Limb (tissue), 2 donors: ENCODE measurements at regions not wholly inside any gene's neighbourhood (a gene's known extent, or its start where the extent isn't known, plus 50 kb on each side); places are given as distances from the start of the nearest gene placed in this dataset.

Source experiments
- DNase-seq, 2 donors: peaks; one replicate each; pipeline ENCODE4 v3.0.0-alpha.2; 2016; ENCODE audit errors: extremely low spot score in 2 of 2

DNA sequence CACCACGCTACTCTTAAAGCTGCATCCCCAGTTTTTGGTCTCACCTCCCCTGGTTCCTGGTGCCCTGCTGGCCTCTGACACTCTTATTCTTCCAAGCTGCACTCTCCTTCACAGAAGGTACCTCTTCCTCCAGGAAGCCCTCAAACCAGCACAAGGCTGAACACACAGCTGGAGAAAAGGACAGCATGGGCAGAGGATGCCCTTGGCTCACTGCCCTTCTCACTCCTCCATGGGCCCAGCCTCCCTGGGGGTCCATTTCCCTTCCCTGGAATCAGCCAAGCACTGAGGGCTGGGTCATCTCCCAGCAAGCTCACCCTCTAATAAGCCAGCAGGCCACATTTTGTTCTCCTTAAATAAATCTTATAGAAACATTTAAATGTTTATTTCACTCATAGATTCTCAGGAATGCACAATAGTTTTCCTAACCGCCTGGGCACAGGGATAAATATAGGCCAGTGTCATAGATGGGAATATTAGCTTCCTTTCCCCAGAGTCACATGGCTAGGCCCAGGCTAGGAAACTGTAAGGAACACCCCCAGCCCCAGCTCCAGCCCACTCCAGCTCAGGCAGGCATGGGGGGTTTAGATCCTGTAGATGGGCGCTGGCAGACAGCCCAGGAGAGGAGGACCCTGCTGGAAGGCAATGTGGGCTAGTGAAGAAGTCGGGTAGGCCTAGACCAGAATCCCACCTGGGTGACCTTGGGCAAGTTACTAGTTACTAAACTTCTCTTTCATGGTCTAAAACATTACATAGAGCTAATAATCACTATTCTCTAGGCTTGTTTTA lies 51.5 kb downstream of the IRAG1 start:
- no peak for DNase-seq

DNA sequence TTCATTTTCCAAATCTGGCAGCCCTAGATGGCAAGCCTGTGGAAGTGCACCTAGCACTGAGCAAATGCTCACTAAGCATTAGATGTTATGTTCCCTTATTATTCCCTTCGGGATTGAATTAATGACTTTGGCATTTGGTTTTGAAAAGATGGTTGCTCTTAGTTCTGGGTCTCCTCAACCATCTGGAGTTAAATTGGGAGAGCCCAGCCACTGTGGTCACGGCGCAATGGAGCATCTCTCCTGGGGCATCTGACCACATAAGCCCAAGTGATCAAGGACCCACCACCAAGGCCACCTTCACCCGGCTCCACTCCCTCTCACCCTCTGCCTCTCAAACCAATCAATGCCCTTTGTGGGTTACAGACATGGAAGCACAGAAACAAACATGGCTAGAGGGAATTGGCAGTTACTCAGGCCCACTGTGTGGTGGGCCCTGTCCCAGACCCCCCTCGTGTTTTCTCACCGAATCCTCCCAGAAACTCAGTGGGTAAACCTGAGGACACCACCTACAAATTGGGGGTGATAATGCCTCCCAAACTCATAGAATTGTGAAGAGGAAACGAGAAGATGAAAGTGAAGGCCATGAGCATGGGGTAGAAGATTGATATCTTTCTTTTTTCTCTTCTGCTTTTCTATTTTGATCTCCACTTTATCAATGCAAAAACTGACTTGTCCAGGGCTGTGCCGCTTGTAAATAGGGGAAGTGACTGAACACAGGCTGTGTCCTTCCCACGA lies 52.2 kb downstream of the IRAG1 start:
- DNase-seq: no peak

DNA sequence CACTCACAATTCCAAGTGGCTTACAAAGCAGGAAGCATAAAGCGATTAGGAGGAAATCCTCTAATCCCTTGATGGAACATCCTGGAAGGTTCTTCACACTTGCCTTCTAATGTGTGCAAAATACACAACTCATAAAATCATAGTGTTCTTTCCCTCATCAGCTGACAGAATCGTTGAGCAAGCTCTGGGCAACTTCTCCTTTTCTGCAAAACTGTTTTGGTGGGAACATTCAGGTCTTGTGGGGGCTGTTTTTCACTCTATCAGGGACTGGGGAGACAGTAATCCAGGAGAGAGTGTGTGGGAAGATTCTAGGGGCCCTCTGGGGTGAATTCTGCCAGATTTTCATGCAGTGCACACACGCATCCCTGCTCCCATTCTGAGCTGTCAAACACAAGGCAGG lies 53.2 kb downstream of the IRAG1 start:
- no peak for DNase-seq

DNA sequence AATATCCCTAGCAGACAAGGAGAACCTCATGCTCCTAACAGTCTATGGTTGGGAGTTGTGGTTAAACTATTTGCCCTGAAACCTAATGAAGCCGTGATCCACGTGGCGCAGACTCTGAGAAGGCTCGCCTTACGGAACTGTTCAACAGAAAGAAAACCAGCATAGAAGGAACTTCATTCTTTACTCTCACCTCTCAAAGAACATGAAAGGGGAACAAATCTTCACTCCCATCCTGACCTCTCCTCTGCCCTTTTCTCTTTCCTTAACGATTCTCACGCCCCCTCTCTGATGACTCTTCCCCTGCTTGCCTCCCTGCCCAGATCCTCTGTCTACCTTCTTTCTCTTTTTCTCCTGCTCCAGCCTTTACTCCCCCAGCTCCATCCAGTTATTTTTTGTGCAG lies 54.2 kb downstream of the IRAG1 start:
- DNase-seq: no peak

DNA sequence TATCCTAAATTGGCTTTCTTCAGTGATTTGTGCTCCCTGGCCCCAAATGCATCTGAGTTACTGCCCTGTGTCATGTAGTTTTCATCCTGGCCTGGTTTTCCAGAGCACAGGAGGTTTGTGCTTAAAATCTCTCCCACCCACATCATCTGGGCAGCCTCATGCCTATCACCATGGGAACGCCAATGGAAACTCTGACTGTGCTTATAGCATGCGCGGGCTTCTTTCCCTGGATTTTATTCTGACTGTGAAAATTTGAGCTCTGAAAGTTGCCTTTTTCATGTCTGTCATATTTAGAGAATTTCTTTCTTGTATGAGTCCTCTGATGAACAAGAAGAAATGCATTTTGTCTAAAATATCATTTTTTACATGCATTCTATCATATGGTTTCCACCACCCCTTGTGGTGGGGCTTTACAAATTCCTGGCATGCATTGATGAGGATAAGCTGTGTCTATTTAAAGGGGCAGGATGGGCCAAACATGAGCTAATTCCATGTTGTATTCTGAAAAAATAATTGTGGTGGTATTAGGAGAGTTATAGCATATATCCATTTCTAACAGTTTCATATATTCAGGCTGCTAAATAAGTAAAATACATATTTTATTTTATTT lies 55.1 kb downstream of the IRAG1 start:
- peak; percentile 70 to 73 for DNase-seq

DNA sequence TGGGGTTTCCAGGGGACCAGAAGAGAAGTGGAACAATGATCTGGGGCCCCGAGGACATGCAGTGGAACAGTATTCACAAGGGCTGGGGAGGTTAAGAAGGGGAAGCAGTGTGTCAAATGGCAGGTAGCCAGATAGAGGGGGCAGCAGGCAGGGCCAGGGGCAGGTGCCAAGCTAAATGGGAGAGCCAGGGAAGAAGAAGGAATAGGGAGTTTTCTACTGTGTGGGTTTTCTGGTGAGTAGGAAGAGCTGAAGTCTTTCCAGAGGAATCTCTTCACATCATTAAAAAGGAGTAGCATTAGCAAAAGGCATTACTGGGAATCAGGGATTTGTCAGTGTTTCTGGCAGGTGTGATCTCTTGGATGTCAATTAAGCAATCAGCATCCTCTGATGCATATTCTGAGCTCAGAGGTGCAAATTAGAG lies 55.8 kb downstream of the IRAG1 start:
- no peak for DNase-seq

DNA sequence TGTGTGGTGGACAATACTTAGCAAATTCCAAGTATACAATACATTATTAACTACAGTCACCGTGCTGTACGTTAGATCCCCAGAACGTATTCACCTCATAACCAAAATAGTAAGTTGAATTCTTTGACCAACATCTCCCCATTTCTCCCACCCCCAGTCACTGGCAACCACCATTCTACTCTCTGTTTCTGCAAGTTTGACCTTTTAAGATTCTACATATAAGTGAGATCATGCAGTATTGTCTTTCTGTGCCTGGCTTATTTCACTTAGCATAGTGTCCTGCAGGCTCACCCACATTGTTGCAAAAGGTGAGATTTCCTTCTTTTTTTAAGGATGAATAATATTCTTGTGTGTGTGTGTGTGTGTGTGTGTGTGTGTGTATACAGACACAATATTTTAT lies 59.1 kb downstream of the IRAG1 start:
- DNase-seq: no peak

DNA sequence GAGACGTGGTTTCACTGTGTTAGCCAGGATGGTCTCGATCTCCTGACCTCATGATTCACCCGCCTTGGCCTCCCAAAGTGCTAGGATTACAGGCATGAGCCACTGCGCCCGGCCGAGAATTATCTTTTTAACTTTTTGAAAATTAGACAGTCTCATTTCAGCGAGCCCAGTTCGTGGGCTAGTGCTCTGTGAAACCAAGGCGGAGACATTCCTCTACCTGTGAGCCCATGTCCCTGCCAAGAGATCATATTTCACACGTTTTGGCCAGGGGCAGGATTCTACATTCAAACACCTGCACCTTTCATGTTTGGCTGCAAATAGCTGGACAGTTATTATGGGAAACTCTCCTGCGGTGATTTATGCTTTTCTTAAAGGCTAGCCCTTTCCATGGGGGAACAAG lies 60.3 kb downstream of the IRAG1 start:
- DNase-seq: no peak

DNA sequence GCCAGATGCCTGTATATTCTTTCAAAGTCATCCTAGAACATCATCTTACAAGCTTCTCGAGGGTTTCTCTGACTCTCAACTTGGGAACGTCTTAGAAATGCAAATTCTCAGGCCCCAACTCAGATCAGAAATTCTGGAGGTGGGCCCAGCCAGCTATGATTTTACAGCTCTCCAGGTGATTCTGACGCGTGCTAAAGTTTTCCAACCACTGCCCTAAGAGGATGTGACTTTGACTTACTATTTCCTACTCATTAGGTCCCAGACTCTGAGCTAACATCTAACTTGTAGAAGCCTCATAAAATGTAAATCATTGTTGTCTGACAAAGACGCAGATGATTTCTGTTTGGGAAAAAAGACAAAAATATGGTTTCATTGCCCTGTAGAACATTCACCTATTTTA lies 61.1 kb downstream of the IRAG1 start:
- no peak for DNase-seq

DNA sequence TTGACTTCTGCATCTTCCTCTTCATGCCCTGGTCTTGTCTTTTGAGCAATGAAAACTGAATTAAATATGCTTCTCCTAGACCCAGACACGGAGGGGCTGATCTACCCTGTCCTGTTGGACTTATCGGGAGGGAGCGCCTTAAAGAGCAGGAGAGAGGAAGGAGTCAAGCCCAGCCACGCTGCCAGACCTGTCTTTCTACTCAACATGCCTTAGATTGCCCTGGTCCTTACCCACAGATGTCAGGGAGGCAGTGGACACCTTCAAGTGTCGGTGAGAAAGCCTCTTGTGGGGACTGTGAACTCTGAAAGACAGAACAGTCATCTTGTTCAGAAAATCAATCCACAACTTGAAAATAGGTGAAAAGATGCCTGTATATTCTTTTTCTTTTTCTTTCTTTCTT lies 61.8 kb downstream of the IRAG1 start:
- DNase-seq: no peak

DNA sequence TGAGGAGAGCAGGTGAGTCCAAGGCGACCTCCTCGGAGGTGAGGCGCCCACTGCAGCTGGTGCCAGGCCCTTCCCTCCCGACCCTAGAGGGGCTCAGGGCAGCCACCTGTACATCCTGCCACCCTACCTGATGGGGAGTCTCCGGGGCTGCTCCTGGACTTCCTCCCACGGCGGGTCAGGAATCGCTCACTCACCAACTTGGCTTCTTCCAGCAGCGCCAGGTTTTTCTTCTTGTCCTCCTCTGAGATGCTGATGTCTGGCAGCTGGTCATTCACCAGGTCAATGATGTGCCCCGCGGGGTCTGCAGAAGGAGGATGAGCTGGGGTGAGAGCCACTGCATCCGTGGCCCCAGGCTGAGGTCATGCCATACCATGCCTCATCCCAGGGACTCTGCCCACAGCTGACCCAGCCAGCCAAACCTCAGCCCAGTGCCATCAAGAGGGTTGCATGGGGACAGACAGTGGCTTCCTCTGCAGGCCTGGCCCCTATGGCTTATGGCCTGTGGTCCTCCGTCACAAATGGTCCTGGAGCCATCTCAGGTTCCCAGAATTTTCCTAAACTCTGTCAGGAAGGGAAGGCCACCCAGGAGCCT lies 61.0 kb upstream of the LYVE1 start:
- DNase-seq: no peak

DNA sequence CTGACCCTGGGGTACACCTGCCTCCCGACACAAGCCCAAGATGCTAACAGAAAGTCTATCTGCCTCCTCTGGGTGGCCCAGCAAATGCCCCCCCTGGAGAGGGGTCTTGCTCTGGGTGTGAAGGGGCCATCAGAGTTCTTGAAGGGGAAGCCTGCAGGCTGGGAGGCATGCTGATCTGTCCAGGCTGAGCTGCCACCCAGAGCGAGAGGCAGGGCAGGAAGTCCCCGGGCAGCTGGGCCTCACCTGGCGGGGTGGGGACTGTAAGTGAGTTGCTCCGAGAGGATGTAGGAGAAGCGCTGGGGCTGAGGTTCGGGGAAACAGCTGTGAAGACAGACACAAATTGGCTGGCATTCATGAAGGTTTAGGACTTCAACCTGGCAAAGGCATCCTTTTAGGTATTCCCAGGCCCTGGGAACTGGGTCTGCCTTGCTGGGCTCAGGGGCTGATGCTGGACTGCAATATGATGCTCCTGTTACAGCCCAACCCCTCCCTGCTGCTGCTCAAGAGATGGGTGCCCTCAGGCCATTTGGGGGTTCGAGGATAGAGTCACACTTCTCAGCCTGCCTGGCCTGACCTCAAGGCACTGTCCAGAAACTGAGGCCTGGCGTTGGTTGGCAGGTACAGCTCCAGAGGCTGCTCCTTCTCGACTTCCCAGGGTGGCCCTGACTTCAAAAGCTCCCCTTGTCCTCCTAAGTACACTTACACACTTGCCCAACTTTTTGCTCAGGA lies 60.2 kb upstream of the LYVE1 start:
- no peak for DNase-seq

DNA sequence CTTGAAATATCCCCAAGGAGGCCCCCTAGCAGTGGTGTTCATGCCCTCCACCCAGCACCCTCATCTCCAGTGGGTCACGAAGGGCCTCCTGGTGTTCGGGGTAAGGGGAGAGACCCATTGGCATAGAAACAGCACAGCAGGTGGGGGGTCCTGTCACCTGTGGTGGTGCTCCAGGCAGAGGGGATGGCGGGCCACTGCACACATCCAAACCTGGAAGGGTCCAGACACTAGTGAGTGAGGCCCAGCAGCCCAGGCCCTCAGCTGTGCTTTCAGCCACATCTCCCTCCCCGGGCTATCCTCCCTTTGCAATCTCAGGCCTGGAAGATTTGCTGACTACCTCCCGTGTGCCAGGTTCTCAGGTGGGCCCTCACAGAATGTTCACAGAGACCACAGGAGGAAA lies 59.4 kb upstream of the LYVE1 start:
- no peak for DNase-seq

DNA sequence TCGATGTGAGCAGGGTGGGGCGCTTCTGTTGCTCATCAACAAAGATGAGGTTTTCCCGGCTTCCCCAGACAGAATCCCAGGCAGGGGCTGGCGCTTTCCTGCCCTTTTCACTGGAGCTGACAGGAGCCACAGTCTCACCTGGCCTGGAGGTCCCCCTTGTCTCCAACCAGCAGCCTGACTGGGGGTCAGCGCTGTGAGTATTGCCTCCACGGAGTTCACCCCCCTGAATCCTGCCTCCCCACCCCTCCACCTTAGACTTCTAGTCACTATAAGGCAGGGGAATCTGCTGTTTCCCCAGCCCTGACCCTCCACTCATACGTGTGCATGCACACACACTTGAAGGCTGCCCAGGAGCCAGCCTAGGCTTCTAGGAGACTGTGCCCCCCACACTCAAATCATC lies 58.8 kb upstream of the LYVE1 start:
- no peak for DNase-seq

DNA sequence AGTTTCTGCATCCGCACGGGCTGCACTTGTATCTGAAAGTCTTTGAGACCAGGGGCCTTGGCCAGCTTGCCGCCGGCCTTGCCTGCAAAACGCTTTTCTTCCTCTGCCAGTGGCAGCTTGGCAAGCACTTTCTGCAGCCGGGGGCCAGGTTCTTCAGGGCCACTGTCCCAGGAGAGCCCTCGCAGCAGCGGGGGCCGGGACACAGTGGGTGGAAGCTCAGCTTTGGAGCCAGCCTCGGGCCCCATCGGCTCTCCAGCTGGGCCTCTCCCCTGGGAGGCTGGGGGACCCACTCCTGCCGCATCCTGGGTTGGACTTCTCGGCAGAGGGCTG lies 57.5 kb upstream of the LYVE1 start:
- DNase-seq: no peak

DNA sequence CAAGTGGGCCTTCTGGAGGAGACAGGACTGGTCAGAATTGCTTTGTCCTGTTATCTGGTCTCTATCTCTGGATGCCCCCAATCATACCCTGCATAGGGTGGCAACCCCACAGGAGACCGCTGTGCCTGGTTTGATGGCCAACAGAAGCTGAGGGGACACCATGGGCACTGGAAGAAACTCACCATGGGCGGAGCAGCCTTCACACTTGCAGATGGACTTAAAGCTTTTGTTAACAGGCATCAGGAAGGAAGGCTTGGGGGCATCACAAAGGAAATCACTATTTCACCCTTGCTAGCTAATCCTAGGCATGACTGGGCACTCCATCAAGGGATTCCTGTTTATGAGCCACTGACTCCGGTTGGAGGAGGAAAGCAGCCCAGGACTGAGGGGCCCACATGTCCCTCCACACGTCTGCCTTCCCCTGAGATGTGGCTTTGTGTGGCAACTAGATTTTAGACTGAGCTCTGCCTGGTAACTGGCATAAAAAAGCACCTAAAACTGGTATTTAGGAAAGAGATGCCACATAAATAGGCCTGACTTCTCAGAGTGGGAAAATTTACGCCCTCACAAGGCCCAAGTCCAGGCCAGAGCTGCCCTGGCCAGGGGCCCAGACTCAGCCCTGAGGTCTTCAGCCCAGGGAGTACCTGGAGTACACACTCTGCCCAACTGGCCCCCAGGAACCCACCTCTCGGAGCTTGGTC lies 57.0 kb upstream of the LYVE1 start:
- no peak for DNase-seq

DNA sequence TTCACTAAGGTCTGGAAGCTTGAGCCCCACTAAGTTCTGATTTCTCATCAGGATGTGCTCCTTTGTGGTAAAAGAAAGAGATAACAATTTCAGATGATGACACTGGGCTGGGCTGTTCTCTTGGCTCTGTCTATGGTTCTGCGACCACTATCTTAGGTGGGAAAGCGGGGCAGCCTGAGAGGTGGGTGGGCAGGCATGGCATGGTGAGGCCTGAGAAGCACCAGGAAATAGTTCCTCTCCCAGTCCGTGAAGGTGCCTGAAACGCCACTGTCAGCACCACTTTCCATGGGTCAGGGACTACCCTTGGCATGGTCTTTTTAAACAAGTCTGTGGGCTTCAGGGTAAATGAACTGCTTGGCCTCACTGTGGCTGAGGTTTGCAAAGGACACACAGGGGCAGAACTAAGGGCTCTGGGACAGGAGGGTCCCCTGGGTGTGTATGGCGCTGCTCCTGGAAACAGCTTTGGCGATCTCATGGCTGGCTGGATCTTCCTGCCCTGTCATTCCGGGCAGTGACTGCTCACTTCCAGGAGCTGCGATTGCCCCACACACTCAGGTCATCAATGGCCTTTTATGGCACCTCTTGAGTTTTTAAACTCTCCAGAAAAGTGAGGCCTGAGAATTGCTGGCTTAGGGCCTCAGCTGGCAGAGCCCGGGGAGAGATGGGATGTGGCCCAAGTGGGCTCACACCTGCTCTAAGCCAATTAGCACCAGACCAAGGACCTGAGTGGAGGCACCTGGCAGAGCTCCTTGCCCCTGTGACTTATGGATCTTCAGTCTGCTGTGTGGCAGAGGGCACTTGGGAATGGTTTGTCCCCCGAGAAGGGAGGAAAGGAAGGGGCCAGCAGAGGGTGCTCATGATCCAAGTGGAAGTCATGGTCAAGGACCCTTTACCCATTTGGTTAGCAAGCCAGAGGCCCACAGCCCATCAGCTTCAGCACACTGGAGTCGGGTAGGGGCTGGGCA lies 55.6 kb upstream of the LYVE1 start:
- no peak for DNase-seq

DNA sequence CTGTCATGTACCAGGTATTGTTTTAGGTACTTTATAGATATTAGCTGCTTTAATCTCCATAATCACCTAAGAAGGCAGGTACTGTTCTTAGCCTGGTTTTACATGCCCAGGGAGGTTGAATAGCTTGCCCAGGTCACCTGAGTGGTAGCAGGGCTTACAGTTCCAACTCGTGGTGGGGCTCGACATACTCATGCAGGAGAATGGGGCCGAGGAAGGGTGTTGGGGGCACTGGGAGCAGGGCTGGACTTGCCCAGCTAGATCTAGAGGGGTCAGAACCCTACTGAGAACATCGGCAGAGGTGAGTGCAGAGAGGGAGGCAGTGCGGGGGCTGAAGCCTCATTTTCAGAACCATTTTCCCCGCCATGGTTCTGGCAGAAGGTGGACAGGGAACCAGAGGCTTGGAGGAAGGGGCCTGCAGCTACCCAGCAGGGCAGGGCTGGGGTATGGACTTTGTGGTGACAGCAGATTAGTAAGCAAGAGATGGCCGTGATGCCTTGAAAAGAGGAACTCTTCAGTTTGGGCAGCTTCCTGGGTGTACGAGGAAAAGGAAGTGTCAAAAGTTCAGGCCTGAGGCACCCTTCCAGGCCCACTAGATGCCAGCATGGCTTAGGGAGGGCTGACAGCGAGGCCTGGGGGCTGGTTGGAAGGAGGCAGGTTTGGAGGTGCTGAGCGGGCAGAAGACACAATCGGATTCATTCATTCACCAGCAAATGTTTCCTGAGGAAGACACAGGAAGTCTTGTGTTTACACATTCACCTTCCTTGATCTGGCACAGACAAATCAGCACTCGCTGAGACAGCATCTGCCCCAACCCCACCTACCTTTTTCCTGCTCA lies 54.7 kb upstream of the LYVE1 start:
- no peak for DNase-seq

DNA sequence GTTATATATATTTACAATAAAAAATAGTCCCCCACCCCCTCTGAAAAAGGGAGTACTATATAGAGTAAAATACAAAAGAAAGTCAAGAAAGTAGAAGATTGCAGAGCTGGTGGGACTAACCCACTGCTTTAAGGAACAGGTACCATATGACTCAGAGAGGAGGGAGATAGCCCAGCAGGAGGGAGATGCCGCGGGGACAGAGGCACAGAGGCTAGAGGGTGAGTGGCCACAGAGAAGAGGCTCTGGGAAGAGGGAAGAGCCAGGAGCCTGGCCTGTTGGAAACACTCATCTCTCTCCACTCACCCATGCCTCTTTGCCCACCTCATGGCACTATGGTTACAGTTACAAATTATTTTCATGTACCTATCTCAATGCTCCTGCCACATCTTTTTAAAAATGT lies 53.6 kb upstream of the LYVE1 start:
- DNase-seq: no peak
